Suprapubic skin (tissue), 4 donors: ENCODE measurements at regions not wholly inside any gene's neighbourhood (a gene's known extent, or its start where the extent isn't known, plus 50 kb on each side); places are given as distances from the start of the nearest gene placed in this dataset.

Experiments used
- DNase-seq, 2 donors: peaks; one replicate each; pipeline ENCODE4 v3.0.0-alpha.2; 2019; ENCODE audit warnings: low spot score in 2 of 2
- H3K27ac ChIP-seq: fragments of 200-600 bp; sonication (generic); one replicate; pipeline ENCODE4 v1.5.1; 2019
- H3K27me3 ChIP-seq: fragments of 200-600 bp; sonication (generic); one replicate; pipeline ENCODE4 v1.5.1; 2019
- H3K36me3 ChIP-seq: fragments of 200-600 bp; sonication (generic); one replicate; pipeline ENCODE4 v1.5.1; 2019
- H3K4me1 ChIP-seq: fragments of 200-600 bp; sonication (generic); one replicate; pipeline ENCODE4 v1.5.1; 2019
- H3K4me3 ChIP-seq: fragments of 200-600 bp; sonication (generic); one replicate; pipeline ENCODE4 v1.5.1; 2019; ENCODE audit warnings: mild to moderate bottlenecking
- H3K9me3 ChIP-seq: fragments of 200-600 bp; sonication (generic); one replicate; pipeline ENCODE4 v1.5.1; 2019
- CTCF ChIP-seq, 2 donors: fragments of 200-600 bp in 1 of 2; fragments of 450-650 bp in 1 of 2; sonication (generic) in 1 of 2; IDR thresholded peaks; one replicate each; pipeline ENCODE4 v1.5.1; 2016 to 2019; ENCODE audit warnings: antibody characterized with exemption in 2 of 2, mild to moderate bottlenecking in 1 of 2, moderate library complexity in 1 of 2
- EP300 ChIP-seq: sonication (generic); formaldehyde crosslinking; IDR thresholded peaks from one replicate; pipeline ENCODE4 v1.6.1; 2017; ENCODE audit warnings: antibody characterized with exemption
- POLR2A ChIP-seq, 2 donors: fragments of 450-650 bp; IDR thresholded peaks; one replicate each; pipeline ENCODE4 v1.6.1; 2017; ENCODE audit warnings: antibody characterized with exemption in 2 of 2, mild to moderate bottlenecking in 2 of 2, moderate library complexity in 2 of 2
- POLR2AphosphoS5 ChIP-seq, 3 donors: sonication (generic); formaldehyde crosslinking; IDR thresholded peaks; one replicate each; pipeline ENCODE4 v1.6.1; 2017; ENCODE audit warnings: antibody characterized with exemption in 3 of 3
- WGBS: methylation state at CpG from one replicate; pipeline ENCODE4 v1.1.5; 2018; 5-methylcytosine and 5-hydroxymethylcytosine counted together

- no peak overlapping the region for H3K27ac ChIP-seq
- no peaks in the 10 kb centered on the region for H3K27me3 ChIP-seq
- TF ChIP-seq POLR2AphosphoS5 (IDR thresholded peaks at IDR 0.05) (no peak), CTCF (IDR thresholded peaks at IDR 0.05) (no peak), POLR2A (IDR thresholded peaks at IDR 0.05) (no peak), EP300 (no peak)
- H3K4me3 ChIP-seq: no peak overlapping the region
- no peaks in the 10 kb centered on the region for H3K9me3 ChIP-seq
- WGBS: 26% methylated on average over 8 of the region's 8 CpGs
- no peaks in the 10 kb centered on the region for H3K36me3 ChIP-seq
- DNase-seq: no peak
- peaks cover 13% of the 10 kb centered on the region for H3K4me1 ChIP-seq
Measured at GRCh38 chr1:25066256-25066655, 136.2 kb upstream of the RUNX3 start.

DNA sequence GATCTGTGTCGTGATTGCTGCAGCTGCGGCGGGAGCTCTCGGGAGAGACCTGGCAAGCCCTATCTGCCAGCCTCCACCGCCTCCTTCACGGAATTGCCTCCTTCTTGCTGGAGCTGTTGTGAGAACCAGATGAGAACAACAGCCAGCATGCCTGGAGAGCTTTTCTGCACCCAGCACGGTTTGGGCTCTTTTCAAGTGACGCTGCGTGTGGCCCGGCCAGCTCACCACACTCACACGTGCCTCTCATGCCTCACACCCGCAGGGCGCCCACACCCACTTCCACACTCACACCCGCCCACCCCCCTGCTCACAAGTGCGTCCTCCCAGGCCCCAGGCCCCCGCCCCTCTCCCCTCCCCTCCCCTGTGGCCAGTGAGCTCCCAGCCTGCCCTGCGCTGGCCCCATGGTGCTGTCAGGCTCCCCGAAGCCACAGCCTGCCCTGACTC lies 135.7 kb upstream of the RUNX3 start:
- no peak overlapping the region for H3K27ac ChIP-seq
- H3K4me3 ChIP-seq: no peak overlapping the region
- H3K27me3 ChIP-seq: no peaks in the 10 kb centered on the region
- TF ChIP-seq POLR2AphosphoS5 (IDR thresholded peaks at IDR 0.05) (no peak), CTCF (IDR thresholded peaks at IDR 0.05) (no peak), EP300 (no peak), POLR2A (IDR thresholded peaks at IDR 0.05) (no peak)
- WGBS: 39% methylated on average over 16 of the region's 18 CpGs
- H3K4me1 ChIP-seq: peaks cover 13% of the 10 kb centered on the region
- no peak for DNase-seq
- H3K9me3 ChIP-seq: no peaks in the 10 kb centered on the region
- no peaks in the 10 kb centered on the region for H3K36me3 ChIP-seq

DNA sequence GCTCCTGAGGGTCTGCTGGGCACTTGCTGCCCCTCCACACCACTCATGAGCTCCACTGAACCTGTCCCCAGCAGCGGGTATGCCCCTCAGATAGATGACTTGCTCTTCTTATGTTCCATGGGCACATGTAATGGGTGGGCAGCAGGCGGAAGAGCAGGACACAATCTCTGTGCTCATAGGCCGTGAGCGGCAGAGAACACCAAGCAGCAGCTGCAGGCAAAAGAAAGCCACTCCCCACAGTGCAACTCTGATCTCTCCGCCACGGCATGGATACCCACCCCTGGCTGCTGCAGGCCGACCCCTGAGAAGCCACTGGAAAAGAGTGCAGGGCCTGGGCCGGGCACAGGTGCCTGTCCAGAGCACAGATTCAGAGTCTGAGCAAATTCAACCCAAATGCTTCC lies 135.2 kb upstream of the RUNX3 start:
- Histone ChIP-seq H3K4me1 (peaks cover 13% of the 10 kb centered on the region), H3K4me3 (no peak overlapping the region), H3K27ac (no peak overlapping the region), H3K27me3 (no peaks in the 10 kb centered on the region), H3K36me3 (no peaks in the 10 kb centered on the region), H3K9me3 (no peaks in the 10 kb centered on the region)
- no peak for DNase-seq
- TF ChIP-seq POLR2AphosphoS5 (IDR thresholded peaks at IDR 0.05): no peak
- no peak for TF ChIP-seq CTCF (IDR thresholded peaks at IDR 0.05)
- no peak for TF ChIP-seq EP300
- TF ChIP-seq POLR2A (IDR thresholded peaks at IDR 0.05): no peak
- WGBS: 88% methylated on average over 1 of the region's 8 CpGs

- Histone ChIP-seq H3K36me3 (no peaks in the 10 kb centered on the region), H3K4me1 (peaks cover 13% of the 10 kb centered on the region), H3K27me3 (no peaks in the 10 kb centered on the region), H3K27ac (no peak overlapping the region), H3K4me3 (no peak overlapping the region), H3K9me3 (no peaks in the 10 kb centered on the region)
- DNase-seq: no peak
- 88% methylated on average over 7 of the region's 7 CpGs for WGBS
- TF ChIP-seq EP300: no peak
- no peak for TF ChIP-seq POLR2A (IDR thresholded peaks at IDR 0.05)
- no peak for TF ChIP-seq POLR2AphosphoS5 (IDR thresholded peaks at IDR 0.05)
- no peak for TF ChIP-seq CTCF (IDR thresholded peaks at IDR 0.05)
Measured at GRCh38 chr1:25064465-25065240, 134.6 kb upstream of the RUNX3 start.

GRCh38 chr1:25063591-25064416 lies 133.7 kb upstream of the RUNX3 start:
- WGBS: 73% methylated on average over 10 of the region's 10 CpGs
- Histone ChIP-seq H3K27ac (no peak overlapping the region), H3K4me3 (no peak overlapping the region), H3K36me3 (no peaks in the 10 kb centered on the region), H3K27me3 (no peaks in the 10 kb centered on the region), H3K4me1 (peaks cover 13% of the 10 kb centered on the region), H3K9me3 (no peaks in the 10 kb centered on the region)
- TF ChIP-seq EP300: no peak
- TF ChIP-seq CTCF (IDR thresholded peaks at IDR 0.05): no peak
- no peak for TF ChIP-seq POLR2A (IDR thresholded peaks at IDR 0.05)
- DNase-seq: no peak
